ENCODE measurements at regions not wholly inside any gene's neighbourhood (a gene's known extent, or its start where the extent isn't known, plus 50 kb on each side); places are given as distances from the start of the nearest gene placed in this dataset.

GRCh38 chr7:119974972-119975371, 298.0 kb upstream of the KCND2 start:
- TF ChIP-seq FOXA1 (IDR thresholded peaks at IDR 0.05): no peak
- TF ChIP-seq CTCF (IDR thresholded peaks at IDR 0.05; ENCODE audit: low read depth, low read length, missing input control): no peak
- TF ChIP-seq HNF4A (conservative IDR thresholded peaks at IDR 0.05): no peak
- no peak for TF ChIP-seq EGR1 (IDR thresholded peaks at IDR 0.05; ENCODE audit: low read depth in 2 of 2)
- TF ChIP-seq RAD21 (IDR thresholded peaks at IDR 0.05): no peak
- TF ChIP-seq ATF3 (IDR thresholded peaks at IDR 0.05): no peak
- H3K36me3 ChIP-seq (ENCODE audit: control insufficient read depth in 4 of 4, insufficient read depth in 3 of 4, low read depth in 1 of 4, low read length in 3 of 4): no peaks in the 10 kb centered on the region
- no peak overlapping the region for H3K4me3 ChIP-seq (ENCODE audit: low read depth in 1 of 3, low read length in 3 of 3)
- no peaks in the 10 kb centered on the region for H3K4me1 ChIP-seq (ENCODE audit: control insufficient read depth in 4 of 4, insufficient read depth in 4 of 4, low read length in 3 of 4)
- H3K27me3 ChIP-seq (ENCODE audit: control insufficient read depth in 4 of 4, insufficient read depth in 4 of 4, low read length in 3 of 4): no peaks in the 10 kb centered on the region
- 70% methylated on average over 1 of the region's 1 CpG for WGBS
- no peak overlapping the region for H3K9ac ChIP-seq (ENCODE audit: low read depth in 1 of 2, low read length in 2 of 2)
- DNase-seq (ENCODE audit: low spot score): no peak
- H3K9me3 ChIP-seq (ENCODE audit: control insufficient read depth in 4 of 4, low read length in 3 of 4): no peaks in the 10 kb centered on the region
- H3K27ac ChIP-seq (ENCODE audit: low read depth in 1 of 2, low read length in 2 of 2): no peak overlapping the region

- no peaks in the 10 kb centered on the region for H3K4me1 ChIP-seq (ENCODE audit: control insufficient read depth in 4 of 4, insufficient read depth in 4 of 4, low read length in 3 of 4)
- DNase-seq (ENCODE audit: low spot score): no peak
- TF ChIP-seq RXRA (IDR thresholded peaks at IDR 0.05) (no peak), EGR1 (IDR thresholded peaks at IDR 0.05; ENCODE audit: low read depth in 2 of 2) (no peak), RAD21 (IDR thresholded peaks at IDR 0.05) (no peak), GABPA (IDR thresholded peaks at IDR 0.05 in 1 of 2, conservative IDR thresholded peaks at IDR 0.05 in 1 of 2) (no peak), REST (IDR thresholded peaks at IDR 0.05) (no peak), MAX (IDR thresholded peaks at IDR 0.05) (no peak), YY1 (IDR thresholded peaks at IDR 0.05) (no peak), HNF4A (conservative IDR thresholded peaks at IDR 0.05) (no peak), NR2F2 (IDR thresholded peaks at IDR 0.05) (no peak)
- H3K4me3 ChIP-seq (ENCODE audit: low read depth in 1 of 3, low read length in 3 of 3): no peak overlapping the region
- no peaks in the 10 kb centered on the region for H3K9me3 ChIP-seq (ENCODE audit: control insufficient read depth in 4 of 4, low read length in 3 of 4)
- no peaks in the 10 kb centered on the region for H3K36me3 ChIP-seq (ENCODE audit: control insufficient read depth in 4 of 4, insufficient read depth in 3 of 4, low read depth in 1 of 4, low read length in 3 of 4)
- no peak overlapping the region for H3K27ac ChIP-seq (ENCODE audit: low read depth in 1 of 2, low read length in 2 of 2)
- H3K9ac ChIP-seq (ENCODE audit: low read depth in 1 of 2, low read length in 2 of 2): no peak overlapping the region
- H3K27me3 ChIP-seq (ENCODE audit: control insufficient read depth in 4 of 4, insufficient read depth in 4 of 4, low read length in 3 of 4): peaks cover 0 to 4% (median 0%) of the 10 kb centered on the region in 4 donors
- WGBS: 64% methylated on average over 4 of the region's 4 CpGs
Measured at GRCh38 chr7:119982884-119983283, 290.1 kb upstream of the KCND2 start.

GRCh38 chr7:119983468-119983867, 289.5 kb upstream of the KCND2 start:
- peaks cover 0 to 4% (median 0%) of the 10 kb centered on the region in 4 donors for H3K27me3 ChIP-seq (ENCODE audit: control insufficient read depth in 4 of 4, insufficient read depth in 4 of 4, low read length in 3 of 4)
- 93% methylated on average over 5 of the region's 5 CpGs for WGBS
- no peak overlapping the region for H3K4me3 ChIP-seq (ENCODE audit: low read depth in 1 of 3, low read length in 3 of 3)
- no peak for DNase-seq (ENCODE audit: low spot score)
- H3K36me3 ChIP-seq (ENCODE audit: control insufficient read depth in 4 of 4, insufficient read depth in 3 of 4, low read depth in 1 of 4, low read length in 3 of 4): no peaks in the 10 kb centered on the region
- no peak overlapping the region for H3K27ac ChIP-seq (ENCODE audit: low read depth in 1 of 2, low read length in 2 of 2)
- no peak for TF ChIP-seq RAD21 (IDR thresholded peaks at IDR 0.05)
- TF ChIP-seq JUND (IDR thresholded peaks at IDR 0.05): no peak
- no peak for TF ChIP-seq REST (IDR thresholded peaks at IDR 0.05)
- no peak for TF ChIP-seq RXRA (IDR thresholded peaks at IDR 0.05)
- no peaks in the 10 kb centered on the region for H3K4me1 ChIP-seq (ENCODE audit: control insufficient read depth in 4 of 4, insufficient read depth in 4 of 4, low read length in 3 of 4)
- H3K9ac ChIP-seq (ENCODE audit: low read depth in 1 of 2, low read length in 2 of 2): no peak overlapping the region
- H3K9me3 ChIP-seq (ENCODE audit: control insufficient read depth in 4 of 4, low read length in 3 of 4): no peaks in the 10 kb centered on the region

All from liver (tissue), 8 donors.